T-helper 2 cell treated with Interferon-gamma antibody and Interleukin-4, amounts not matched to agents 100 ng/mL and 5 ng/mL, for 36 hours (primary cell): ENCODE measurements at regions not wholly inside any gene's neighbourhood (a gene's known extent, or its start where the extent isn't known, plus 50 kb on each side); places are given as distances from the start of the nearest gene placed in this dataset.
"Not testable (repeated sequence)": the region's sequence is repeated elsewhere in the genome, so short reads cannot be mapped to it uniquely, and the experiment has no call there.

Source experiments
- intact Hi-C: fragments of 100-400 bp; cut with micrococcal nuclease; formaldehyde crosslinking; loops from one replicate; pipeline ENCODE4 v1.15.1; 2023

DNA sequence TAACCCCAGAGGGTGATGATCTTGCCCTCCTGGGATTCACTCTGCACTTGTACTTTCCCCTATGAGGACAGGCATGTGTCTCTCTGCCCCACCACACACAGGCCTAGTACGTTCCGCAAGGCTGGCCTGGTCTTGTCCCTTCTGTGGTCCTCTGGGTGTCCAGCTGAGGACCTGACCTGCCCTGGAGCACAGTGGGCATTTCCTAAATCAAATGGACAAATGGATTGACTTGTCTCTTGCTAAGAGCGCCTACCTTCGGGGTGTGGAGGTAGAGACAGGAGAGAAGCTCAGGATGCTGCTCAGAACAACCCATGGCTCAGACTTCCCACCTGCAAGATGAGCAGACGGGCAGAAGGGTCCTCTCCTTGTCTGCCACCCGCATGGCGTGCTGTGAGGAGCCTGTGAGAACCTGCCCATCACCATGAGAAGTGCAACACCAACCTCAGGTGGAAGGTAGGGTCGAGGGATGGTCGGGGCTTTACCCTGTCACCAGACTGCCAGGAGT is 133.6 kb downstream of the MYCN start:
- intact Hi-C loops, result no loop called here

DNA sequence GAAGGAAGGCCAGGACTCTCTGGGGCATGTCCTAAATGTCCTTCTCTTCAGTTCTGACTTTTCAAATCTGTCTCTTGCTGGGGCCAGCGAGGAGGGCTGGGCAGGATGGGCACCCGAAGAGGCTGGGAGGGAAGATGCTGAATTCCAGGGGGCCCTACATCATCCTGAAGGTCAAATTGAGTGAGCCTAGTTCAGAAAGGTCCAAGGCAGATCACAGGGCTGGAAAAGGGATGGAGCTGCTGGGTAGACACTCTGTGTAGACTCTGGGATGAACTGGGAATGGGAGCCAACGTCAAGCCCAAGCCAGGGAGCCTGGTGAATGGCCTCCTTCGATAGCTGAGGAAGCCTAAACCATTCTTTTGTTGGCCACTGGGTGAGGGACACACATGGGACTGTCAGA is 133.1 kb downstream of the MYCN start:
- intact Hi-C loops, result no loop called here

DNA sequence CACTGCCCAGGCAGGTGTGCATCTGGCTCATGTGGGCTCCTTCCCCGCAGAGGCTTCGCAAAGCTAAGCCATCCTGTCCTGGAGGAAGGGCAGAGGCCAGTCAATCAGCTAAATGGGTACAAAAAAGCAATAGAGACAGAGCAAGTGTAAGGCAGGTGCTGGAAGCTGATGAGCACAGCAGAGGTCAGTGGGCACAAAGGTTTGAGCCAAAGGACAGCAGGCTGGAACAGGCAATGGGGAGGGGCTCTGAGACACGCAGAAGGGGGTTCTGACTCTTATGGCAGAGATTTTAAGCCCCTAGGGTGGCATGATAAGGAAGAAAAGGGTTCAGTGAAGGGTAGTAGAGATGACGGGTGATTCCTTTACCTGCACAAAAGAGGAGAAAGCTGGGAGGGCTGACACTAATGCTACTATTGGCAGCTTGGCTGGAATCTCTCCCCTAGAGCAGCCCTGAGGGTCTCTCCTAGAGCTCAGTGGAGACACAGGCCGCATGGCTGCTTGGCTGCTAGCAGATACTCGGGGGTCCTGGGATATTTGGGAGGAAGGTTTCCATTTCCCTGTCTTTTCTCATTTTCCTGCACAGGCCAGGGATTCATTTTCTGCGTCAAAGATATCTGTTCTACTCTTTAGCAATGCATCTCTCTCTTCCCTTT is 132.4 kb downstream of the MYCN start:
- intact Hi-C loops, result no loop called here

DNA sequence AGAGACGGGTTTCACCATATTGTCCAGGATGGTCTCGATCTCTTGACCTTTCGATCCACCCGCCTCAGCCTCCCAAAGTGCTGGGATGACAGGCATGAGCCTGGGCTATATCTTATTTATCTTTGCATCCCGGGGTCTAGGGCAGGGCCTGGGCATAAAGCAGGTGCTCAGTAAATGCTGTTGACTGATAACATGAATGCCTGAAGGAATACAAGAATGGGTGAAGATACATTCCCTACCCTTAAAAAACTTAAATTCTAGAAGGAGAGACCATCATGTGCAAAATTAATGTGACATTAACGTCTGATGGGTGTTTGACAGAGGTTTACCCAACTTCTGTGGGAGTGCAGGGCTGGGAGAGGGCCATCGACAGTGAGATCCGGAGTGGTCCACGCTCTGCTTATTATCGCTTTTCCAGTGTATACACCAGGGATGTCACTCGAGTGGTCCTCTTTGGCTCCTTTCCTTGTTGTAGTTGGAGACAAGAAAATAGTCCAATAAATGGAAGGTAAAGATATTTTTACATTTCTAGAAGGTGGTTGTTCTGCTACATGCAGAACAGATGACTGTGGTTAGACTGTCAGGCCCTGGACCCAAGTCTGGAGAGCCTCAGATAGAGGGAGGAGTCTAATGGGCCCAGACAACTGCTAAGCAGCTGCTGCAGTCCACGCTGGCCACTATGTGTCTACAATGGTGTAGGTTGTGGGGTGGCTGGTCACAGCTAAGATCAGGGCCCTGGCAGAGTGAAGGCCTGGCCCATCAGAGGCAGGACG is 131.7 kb downstream of the MYCN start:
- intact Hi-C loops, result no loop called here

DNA sequence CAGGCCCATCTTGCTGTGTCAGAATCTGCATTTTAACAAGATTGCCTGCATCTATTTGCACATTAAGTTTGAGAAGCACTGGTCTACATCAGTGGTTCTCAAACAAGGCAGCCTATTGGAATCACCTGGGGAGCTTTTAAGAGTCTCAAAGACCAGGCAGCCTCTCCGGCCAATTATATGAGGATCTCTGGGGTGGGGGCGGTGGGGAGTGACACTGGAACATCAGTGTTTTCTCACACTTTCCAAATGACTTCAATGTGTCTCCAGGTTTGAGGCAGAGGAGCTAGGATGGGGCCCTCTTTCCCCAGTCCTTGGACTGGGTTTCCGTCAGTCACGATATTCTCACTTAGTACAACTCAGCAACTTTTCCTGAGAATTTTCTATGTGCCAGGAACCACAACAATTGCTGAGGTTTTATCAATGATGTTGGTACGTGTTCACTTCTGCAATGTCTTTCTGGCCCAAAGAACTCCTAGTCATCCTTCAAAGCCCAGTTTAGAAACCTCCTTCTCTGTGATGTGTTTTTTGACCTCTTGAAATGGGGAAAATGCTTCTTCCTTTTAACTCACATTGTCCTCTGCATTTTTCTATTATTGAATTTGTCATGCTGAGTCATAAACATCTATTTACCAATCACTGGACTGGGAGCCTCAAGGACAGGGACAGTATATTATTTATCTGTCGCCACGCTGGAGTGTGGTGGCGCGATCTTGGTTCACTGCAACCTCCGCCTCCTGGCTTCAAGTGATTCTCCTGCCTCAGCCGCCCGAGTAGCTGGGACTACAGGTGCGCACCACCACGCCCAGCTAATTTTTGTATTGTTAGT is 130.9 kb downstream of the MYCN start:
- intact Hi-C loops, result no loop called here

DNA sequence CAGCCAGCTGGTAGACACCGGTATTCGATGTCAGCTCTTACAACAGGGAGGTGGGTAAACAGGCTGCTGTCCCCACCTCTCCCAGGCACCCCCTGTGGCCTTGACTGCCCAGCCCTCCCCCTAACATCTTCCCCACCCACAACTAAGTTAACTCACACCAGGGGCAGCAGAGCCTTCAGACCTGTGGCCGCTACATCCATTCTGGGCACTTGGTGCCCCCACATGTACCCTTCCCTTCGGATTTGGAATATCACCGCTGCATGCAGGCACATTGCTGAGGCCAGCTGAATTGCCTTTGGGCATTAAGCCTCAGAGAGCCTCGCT is 130.3 kb downstream of the MYCN start:
- intact Hi-C loops, result no loop called here

DNA sequence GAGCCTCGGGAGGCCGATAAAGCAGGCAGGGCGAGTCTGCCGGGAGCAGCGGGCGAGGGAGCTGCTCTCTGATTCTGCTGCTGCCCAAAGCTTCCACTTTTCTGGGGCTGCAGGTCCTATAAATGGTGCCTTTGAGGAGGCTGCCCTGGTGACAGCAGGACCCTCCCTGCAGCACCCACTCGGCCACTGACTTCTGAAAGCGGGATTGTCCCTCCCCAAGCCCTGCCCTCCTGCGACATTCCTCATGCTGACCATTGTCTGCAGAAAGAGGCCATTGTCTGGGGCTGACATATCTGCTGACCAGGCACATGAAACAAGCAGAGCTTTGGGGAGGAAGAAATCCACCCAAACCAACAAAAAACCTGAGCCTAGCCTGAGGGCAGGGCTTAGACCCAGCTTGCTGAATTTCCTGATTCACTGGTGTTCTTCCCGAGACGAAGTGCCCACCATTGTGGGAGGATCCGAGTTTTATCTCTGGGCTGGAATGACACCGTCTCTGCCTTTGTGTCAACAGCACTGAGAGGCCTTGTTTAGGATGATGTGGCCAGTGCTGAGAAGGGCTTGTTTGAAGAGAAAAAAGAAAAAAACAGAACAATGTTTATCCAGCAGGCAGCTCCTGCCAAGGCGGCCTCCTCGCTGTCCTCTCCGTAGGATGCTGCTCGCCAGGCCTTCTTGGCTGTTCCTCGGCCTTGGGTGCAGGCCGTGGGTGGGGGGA is 129.7 kb downstream of the MYCN start:
- intact Hi-C loops, result no loop called here

DNA sequence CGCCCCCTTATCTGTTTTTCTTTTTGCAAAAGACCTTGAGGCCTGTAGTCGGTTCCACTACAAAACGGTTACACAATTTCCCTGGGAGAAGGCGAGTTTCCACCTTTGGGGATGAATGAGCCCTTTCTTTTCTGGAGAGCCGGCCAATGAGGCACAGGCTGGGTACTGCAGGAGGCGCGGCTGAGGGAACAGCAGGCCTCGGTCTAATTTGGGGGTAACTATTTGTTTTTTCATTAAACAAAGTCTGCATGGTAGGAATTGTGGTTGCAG is 129.2 kb downstream of the MYCN start:
- intact Hi-C loops, result no loop called here

DNA sequence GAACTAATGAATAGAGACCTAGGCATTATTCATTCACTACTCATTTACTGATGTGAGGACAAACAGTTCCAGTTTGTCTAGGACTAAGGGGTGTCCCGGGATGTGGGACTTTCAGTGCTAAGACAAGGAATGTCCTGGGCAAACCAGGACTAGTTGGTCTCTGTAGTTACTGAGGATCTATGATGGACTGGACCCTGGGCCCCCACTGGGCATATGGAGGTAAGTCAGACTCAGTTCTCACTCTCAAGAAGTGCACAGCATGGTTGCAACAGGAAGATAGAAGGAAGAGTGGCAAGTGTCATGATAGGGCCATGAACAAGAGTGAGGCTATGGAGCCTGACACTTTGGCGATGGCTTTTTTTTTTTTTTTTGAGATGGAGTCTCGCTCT is 128.2 kb downstream of the MYCN start:
- intact Hi-C loops, result no loop called here

DNA sequence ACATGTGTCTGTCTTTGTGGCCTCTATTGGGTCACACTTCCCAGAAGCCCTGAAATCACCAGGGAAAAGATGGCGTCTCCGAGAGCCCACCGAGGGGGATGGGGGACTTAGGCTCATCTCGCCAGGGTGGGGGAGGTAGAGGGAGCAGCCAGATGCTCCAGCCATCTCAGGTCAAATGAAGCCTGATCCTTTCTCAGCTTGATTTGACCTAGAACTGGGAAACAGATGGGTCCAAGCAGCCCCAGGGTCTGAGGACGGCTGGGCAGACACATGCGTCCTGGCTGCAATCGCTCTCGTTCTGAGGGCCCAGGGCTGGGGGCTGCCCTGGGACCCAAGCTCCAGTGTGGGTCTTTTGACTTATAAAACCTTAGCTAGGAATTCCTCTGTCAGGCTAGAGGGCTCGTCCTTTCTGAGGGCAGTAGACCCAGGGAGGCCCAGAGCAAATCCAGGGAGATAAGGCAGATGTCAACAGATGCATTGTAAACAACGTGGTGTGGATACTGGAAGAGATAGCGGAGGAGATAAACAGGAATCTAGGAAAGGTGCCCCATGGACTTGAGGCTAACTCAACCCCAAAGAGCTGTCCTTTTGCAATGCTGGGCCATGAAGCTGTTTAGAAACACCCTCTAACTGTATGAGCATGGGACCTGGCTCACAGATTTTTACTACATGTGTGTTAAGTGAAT is 127.7 kb downstream of the MYCN start:
- intact Hi-C loops, result no loop called here

DNA sequence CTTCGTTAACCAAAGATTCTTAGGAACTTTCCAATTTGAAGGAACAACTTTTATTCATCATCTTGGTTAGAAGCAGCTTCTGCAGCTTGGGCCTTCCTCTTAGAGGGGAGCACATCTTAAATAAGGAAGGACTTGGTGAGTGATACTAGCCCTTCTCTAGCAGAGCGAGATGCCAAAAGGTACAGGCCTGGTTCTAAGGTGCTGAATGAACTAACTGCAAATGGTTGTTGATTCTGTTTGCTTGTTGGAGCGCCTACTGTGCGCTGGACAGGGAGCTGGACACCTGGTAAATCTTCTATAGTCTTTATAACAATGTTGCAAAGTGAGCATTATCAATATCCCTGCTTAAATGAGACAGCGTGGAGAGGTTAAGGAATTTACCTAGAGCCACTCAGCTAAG is 127.1 kb downstream of the MYCN start:
- intact Hi-C loops, result no loop called here

DNA sequence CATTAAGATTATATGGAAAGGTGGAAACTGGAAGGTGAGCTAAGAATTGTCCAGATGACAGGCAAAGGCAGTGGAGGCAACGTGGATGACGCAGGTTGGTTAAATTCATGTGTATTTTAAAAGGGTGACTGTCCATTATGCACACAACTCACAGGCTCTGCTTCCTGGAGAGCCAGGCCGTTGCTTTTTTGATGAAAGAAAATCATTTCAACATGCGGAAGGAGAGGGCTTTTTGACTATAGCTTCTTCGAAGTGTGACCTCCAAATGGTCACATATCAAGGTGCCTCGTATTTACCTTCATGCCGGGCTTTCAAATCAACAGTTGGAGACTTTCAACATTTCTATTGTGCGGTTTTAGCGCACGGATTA is 126.7 kb downstream of the MYCN start:
- intact Hi-C loops, result no loop called here

DNA sequence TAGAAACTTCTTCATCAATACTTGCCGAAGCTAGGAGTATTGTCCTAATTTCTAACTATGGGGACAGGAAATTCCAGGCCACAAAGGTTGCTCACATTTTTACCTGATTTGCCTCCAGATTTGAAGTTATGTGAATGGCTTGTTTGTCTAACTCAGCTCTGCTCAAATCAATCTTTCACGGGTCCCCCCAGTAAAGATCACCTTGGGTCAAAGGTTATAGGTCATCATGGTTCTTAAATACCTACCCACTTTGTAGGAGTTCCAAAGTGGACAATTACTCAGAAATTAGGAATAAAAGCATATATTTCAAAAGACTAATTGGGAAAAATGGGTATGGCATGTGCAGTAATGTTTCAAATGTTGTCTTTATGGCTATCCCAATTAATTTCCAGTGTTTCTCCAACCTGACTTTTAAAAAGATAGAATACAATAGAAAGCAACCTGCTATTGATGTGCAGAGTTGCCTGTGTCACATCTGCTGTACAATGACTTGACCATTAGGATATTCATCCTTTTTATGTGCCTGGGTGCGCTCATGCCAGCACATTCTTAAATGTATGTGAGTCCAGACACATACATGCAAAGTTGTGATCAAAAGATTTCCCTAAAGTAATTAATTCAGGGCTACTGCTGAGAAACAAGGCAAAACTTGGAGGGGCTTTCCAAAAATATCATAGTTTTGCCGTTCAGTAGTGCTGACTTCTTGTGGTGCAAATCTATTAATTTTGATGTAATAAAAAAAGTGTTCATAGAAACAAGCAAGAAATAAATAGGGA is 126.1 kb downstream of the MYCN start:
- intact Hi-C loops, result no loop called here

DNA sequence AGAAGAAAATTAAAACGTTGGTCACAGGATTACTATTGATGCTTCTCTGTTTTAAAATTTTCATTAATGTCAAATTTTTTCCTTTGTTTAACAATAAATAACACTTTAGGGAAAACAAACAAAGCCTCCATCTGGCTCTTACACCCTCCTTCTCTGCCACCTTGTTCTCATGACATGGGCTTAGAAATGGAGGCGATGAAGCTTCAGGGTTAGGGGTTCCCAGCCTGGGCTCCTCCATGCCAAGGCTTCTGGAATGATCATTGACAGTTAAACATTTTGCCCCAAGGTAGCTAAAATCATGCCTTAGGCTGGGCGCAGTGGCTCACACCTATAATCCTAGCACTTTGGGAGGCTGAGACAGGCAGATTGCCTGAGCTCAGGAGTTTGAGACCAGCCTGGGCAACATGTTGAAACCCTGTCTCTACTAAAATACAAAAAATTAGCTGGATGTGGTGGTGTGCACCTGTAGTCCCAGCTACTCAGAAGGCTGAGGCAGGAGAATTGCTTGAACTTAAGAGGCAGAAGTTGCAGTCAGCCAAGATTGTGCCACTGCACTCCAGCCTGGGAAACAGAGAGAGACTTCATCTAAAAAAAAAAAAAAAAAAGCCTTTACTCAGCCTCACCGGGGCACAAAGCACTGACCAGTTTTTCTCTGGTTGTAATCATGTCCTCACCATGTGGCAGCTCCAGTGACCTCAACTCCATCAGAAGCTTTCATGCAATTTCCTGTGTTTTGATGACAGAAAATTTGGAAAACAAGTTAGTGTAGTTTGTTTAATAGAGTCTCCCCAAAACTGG is 125.1 kb downstream of the MYCN start:
- intact Hi-C loops, result not testable (repeated sequence)

DNA sequence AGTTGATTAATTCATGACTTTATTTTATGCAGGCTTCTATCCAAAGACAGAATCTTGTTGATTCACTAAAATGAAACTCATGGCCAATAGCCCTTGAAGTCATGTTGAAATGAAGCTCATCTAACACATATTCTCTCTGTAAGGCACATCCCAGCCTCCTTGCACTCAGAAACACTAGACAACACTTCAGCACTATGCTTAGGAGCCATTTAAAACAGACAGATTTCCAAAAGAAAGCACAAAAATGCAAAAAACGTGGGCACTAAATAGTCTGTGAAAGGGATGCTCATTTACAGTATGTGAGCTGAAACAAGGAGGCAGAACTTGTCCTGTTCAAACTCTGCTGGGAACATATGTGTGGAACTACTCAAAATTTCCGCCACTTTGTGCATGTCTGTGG is 124.4 kb downstream of the MYCN start:
- intact Hi-C loops, result no loop called here

DNA sequence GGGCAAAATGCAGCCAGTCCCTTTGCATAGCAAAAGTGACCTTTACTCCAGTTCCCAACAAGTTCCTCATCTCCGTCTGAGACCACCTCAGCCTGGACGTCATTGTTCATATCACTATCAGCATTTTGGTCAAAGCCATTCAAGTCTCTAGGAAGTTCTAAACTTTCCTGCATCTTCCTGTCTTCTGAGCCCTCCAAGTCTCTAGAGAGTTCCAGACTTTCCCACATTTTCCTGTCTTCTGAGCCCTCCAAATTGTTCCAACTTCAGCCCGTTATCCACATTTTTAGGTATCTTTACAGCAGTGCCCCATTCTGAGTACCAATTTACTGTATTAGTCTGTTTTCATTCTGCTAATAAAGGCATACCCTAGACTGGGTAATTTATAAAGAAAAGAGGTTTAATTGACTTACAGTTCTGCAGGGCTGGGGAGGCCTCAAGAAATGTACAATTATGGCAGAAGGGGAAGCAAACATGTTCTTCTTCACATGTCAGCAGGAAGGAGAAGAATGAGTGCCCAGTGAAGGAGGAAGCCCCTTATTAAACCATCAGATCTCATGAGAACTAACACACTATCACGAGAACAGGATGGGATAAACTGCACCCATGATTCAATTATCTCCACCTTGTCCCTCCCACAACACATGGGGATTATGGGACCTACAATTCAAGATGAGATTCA is 123.7 kb downstream of the MYCN start:
- intact Hi-C loops, result no loop called here

DNA sequence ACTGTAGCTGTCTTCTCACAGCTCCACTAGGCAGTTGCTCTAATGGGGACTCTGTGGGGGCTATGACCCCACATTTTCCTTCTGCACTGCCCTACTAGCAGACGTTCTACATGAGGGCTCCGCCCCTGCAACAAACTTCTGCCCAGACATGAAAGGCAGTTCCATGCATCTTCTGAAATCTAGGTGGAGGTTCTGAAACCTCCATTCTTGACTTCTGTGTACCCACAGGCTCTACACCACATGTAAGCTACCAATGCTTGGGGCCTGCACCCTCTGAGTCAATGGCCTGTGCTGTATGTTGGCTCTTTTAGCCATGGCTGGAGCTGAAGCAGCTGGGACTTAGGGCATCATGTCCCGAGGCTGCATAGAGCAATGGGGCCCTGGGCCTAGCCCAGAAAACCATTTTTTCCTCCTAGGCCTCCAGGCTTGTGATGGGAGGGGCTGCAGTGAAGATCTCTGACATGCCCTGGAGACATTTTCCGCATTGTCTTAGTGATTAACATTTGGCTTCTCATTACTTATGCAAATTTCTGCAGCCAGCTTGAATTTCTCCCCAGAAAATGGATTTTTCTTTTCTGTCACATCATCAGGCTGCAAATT is 123.0 kb downstream of the MYCN start:
- intact Hi-C loops, result no loop called here

DNA sequence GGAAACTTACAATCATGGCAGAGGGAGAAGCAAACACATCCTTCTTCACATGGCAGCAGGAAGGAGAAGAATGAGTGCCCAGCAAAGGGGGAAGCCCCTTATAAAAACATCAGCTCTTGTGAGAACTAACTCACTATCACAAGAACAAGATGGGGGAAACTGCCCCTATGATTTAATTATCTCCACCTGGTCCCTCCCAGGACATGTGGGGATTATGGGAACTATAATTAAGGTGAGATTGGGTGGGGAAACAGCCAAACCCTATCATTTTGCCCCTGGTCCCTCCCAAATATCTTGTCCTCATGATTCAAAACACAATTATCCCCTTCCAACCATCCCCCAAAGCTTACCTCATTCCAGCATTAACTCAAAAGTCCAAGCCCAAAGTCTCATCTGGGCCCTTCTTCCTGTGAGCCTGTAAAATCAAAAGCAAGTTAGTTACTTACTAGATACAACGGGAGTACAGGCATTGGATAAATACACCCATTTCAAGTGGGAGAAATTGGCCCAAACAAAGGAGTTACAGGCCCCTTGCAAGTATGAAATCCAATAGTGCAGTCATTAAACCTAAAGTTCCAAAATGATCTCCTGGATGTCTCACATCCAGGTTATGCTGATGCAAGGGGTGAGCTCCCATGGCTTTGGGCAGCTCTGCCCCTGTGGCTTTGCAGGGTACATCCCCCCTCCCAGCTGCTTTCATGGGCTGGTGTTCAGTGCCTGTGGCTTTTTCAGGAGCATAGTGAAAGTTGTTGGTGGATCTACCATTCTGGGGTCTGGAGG is 122.3 kb downstream of the MYCN start:
- intact Hi-C loops, result no loop called here
